ENCODE measurements at regions not wholly inside any gene's neighbourhood (a gene's known extent, or its start where the extent isn't known, plus 50 kb on each side); places are given as distances from the start of the nearest gene placed in this dataset.

DNA sequence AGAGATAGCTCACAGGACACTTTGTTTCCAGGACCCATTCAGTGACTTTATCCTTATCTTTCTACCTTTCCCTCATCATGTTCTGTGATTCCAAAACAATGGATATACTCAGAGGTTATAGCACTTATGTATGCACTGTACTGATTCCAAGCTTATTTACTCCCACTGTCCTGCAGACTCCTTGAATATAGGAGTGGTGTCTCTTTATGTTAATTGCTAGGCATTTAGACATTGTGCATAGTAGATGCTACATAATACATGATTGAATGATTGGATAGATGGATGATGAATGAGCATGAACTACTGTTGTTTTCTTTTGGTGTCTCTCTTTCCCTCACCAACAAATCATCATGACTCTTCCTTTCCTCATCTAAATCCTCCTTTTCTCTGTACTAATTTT is 279.1 kb upstream of the RAG2 start:
- in situ Hi-C loops (cut with MboI; ENCODE audit: low sequenced_read_pairs), result no loop called here

DNA sequence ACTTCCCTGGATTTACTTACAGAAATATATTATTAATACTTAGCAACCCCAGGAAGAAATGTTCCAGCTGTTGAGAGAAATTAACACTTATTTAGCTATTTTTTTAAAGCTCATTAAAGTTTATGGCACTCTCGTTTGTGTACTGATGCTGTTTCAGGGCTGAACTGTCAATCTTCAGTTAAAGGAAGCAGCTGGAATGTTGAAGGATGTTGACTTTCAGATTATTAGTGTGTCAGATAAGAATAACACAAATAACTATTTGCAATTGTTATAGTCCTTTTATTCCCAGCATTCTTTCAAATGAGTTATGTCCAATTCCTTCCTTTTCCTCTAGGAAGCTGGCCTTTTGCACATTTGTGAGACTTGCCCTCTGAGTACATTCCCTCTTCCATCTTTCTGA is 278.2 kb upstream of the RAG2 start:
- in situ Hi-C loops (cut with MboI; ENCODE audit: low sequenced_read_pairs), result no loop called here

DNA sequence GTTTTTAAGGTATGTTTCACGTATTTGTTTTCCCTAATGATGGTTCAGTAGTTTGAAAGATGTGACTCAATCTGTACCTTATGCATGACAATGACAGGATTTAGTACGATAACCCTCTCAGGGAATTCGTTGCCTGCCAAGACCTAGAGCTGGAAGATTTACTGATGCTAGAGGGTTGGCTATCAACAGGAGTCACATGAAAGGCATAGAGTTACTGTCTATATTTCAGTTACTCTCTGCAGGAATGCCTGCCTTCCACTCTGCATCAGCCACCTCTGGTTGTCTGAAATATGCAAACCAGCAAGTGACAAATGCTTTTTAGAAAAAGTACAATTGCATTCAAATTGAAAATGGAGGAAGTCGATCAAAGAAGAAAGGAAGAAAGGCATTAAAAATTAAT is 276.3 kb upstream of the RAG2 start:
- in situ Hi-C loops (cut with MboI; ENCODE audit: low sequenced_read_pairs), result no loop called here

- in situ Hi-C loops (cut with MboI; ENCODE audit: low sequenced_read_pairs), result no loop called here
Measured at GRCh38 chr11:36870361-36870760, 272.3 kb upstream of the RAG2 start.

DNA sequence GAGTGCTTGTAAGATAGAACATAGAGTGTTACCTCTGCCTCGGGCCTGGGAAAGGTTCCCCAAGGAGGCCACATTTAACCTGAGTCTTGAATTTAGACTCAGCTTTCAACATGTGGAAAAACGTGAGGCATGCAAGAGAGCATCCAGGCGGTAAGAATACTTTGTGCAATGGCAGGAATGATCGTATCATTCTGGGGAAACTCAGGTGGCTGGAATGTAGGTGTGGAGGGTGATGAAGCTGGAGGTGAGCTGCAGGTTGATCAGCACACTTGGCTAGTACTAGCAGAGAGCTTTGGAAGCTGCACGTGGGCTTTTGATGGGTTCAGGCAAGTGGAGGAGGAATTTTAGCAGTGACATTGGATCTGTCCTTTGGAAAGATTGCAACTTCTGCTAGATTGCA is 270.3 kb upstream of the RAG2 start:
- in situ Hi-C loops (cut with MboI; ENCODE audit: low sequenced_read_pairs), result no loop called here

GRCh38 chr11:36865846-36866245 is 267.8 kb upstream of the RAG2 start:
- in situ Hi-C loops (cut with MboI; ENCODE audit: low sequenced_read_pairs), result no loop called here

- in situ Hi-C loops (cut with MboI; ENCODE audit: low sequenced_read_pairs), result no loop called here
Measured at GRCh38 chr11:36854875-36855274, 256.8 kb upstream of the RAG2 start.

DNA sequence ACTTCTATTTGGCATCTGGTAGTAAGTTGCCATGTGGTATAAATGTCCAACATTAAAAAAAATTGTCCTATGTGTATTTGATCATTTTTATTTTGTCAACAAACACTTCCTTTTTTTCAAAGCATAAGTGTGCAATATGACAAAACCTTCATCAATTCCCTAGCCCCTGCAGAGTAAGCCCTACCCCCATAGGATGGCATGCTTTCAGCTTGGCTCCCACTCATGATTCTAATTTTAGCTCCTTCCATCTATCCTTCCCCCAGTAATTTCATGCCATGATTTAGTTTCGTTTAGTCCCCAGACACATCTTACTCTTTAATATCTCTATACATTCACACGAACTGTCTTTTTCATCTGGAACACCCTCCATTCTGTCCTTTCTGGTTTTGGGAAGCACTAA is 250.6 kb upstream of the RAG2 start:
- in situ Hi-C loops (cut with MboI; ENCODE audit: low sequenced_read_pairs), result no loop called here

DNA sequence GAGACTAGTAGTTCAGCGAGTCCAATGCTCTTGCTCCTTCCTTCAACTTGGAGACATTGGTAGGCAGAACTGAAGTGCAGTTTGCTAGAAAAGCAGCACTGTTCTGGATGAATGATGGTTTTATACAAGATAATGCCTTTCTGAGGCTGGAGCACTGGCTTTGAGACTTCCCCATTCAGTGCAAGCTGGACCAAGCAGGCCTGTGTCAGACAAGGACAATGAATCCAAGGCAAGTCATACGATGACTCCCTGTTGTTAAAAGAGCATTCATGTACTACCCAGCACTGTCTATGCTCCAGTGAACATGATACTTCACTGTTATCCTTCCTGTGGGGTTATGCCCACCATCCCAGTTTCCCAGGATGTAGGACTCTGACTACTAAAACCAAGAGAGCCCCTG is 242.3 kb upstream of the RAG2 start:
- in situ Hi-C loops (cut with MboI; ENCODE audit: low sequenced_read_pairs), result no loop called here

GRCh38 chr11:36837831-36838437 is 239.9 kb upstream of the RAG2 start:
- in situ Hi-C loops (cut with MboI; ENCODE audit: low sequenced_read_pairs), result no loop called here

- in situ Hi-C loops (cut with MboI; ENCODE audit: low sequenced_read_pairs), result no loop called here
Measured at GRCh38 chr11:36825251-36825650, 227.2 kb upstream of the RAG2 start.

DNA sequence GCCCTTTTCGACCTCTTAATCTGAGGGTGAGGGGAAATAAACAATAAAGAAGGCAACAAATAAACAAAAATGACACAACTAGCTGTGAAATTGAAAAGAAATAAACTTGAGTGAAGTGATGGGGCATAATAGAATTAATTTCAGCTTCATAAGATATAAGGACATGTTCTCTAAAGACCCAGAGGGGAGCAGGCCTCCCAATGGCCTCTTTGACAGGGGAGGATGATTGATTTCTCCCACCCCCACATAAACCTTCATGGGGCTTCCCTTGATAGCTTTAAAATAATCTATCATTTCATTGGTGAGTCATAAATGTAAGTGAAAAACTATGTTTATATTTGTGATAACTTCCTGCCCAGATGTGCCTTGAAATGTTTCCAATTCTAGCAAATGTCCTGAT is 226.3 kb upstream of the RAG2 start:
- in situ Hi-C loops (cut with MboI; ENCODE audit: low sequenced_read_pairs), result no loop called here

DNA sequence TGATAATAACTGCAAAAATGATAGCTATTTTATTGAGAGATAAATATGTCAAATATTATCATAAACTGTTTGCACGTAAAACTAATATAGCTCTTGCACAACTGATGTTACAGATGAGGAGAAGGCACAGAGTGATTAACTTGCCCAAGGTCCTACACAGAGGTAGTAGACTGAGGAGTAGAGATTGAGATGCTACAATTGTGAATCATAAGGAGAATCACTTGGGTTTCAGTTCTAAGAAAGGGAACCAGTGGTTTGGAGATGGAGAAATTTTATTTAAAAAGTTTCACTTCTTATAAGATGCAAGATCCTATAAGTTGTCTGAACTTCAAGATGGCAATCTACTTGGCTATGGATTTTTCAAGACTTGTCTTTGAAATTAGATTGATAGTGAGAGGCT is 224.8 kb upstream of the RAG2 start:
- in situ Hi-C loops (cut with MboI; ENCODE audit: low sequenced_read_pairs), result no loop called here

GRCh38 chr11:36818410-36818809 is 220.4 kb upstream of the RAG2 start:
- in situ Hi-C loops (cut with MboI; ENCODE audit: low sequenced_read_pairs), result no loop called here

DNA sequence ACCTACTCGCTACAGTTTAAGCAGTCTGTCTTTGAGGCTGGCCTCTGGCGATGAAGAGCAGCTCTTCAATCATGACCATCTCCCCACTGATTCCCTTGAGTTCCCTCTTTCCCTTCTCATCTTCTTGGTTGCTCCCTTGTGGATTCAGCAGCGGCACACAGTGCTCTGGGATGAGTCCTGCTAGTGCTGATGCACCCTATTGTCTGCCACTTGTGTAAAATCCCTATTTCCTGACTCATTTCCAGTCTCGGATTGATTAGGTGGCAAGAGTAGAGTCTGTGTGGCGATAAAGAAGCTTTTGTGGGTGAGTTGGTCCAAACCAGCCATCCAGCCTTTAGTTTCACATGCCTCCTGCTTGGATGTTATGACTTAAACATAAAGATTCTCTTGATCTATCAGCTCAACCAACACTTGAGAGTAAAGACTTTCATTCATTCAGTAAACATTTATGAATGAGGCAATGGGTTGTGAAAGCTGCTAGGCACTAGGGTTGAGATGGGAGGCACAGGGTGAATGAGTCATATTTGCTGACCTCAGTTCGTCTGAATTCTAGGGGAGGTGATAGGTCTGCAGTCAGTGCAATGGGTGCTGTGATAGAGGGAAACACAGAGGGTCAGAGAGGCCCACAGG is 219.4 kb upstream of the RAG2 start:
- in situ Hi-C loops (cut with MboI; ENCODE audit: low sequenced_read_pairs), result no loop called here

GRCh38 chr11:36809303-36809702 is 211.3 kb upstream of the RAG2 start:
- in situ Hi-C loops (cut with MboI; ENCODE audit: low sequenced_read_pairs), result no loop called here

- in situ Hi-C loops (cut with MboI; ENCODE audit: low sequenced_read_pairs), result no loop called here
Measured at GRCh38 chr11:36807871-36808270, 209.8 kb upstream of the RAG2 start.

GRCh38 chr11:36803084-36803483 is 205.0 kb upstream of the RAG2 start:
- in situ Hi-C loops (cut with MboI; ENCODE audit: low sequenced_read_pairs), result no loop called here

DNA sequence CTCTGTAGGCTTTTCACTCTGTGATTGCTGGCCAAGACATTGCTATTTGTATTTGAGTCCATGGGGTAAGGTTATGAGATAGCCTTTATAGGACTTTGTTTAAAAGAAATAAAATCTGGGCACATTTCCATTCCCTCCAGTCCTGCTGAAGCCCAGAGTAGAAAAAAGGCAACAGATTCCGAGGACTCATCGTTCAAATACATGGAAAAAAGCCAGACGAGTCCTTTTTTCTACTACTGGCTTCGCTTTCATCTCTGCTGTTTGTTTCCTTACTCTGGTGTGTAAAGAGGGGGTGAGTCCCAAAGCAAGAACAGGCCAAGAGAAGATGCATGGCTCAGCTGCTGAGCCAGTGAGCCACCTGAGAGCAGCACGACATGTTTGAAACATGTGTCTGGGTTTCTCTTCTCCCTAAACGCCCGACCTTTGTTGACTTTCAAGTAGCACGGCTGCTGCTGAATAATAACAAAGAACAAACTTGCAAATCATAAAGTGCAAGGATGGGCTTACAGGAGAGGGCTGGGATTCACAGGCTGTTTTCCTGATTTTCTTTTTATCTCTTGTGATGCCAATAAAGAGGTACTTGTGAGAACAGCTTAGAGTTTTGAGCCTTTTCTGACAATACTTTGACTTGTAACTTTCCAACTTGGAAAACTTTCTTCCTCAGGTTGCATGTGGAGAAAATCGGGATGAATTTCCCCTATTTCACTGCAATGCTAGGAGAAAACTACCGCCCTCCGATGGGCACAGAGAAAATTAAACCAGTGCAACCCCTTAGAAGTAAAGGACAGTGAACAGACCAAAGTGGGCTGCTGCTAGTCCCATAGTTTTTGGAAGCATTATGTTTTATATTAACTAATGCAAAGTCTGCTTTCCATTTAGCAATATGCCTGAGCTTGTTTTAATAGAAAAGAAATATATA is 195.2 kb upstream of the RAG2 start:
- in situ Hi-C loops (cut with MboI; ENCODE audit: low sequenced_read_pairs), result no loop called here

- in situ Hi-C loops (cut with MboI; ENCODE audit: low sequenced_read_pairs), result no loop called here
Measured at GRCh38 chr11:36791957-36792356, 193.9 kb upstream of the RAG2 start.

DNA sequence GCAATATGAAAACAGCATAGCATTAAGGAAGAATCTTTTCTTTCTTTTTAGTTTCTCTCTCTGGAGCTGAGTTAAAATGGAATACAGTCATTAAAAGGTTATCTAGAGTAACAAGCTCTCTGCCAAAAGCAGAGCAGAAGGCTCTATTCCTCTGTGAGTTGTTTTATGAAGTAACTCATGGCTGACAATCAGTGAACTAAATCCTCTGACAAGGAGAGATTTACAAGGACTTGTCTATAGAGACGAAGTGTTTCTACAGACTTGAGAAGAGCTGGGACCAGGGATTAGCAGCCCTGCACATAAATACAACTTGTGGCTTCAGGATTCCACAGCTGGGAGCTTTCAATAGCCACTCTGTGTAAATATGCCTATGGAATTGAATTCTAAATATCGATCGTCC is 192.5 kb upstream of the RAG2 start:
- in situ Hi-C loops (cut with MboI; ENCODE audit: low sequenced_read_pairs), result no loop called here

DNA sequence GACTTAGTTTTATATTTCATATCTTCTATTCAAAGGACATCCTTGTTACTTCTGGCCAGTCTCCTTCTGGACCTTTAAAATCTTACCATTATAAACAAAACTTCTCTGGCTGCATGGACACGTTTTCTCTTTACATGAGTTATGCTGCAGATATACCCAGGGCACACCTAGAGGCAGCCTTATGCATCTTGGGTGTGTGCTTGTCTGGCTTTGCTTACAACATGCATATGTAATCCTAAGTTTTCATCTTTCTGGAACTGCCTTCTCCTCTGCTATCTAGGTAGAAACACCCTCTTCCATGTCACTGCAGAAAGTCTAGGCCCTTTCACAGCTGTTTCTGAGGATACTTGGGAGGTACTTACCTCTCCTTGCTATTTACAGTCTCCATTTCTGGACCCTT is 185.8 kb upstream of the RAG2 start:
- in situ Hi-C loops (cut with MboI; ENCODE audit: low sequenced_read_pairs), result no loop called here
